ENCODE measurements at regions not wholly inside any gene's neighbourhood (a gene's known extent, or its start where the extent isn't known, plus 50 kb on each side); places are given as distances from the start of the nearest gene placed in this dataset.

DNA sequence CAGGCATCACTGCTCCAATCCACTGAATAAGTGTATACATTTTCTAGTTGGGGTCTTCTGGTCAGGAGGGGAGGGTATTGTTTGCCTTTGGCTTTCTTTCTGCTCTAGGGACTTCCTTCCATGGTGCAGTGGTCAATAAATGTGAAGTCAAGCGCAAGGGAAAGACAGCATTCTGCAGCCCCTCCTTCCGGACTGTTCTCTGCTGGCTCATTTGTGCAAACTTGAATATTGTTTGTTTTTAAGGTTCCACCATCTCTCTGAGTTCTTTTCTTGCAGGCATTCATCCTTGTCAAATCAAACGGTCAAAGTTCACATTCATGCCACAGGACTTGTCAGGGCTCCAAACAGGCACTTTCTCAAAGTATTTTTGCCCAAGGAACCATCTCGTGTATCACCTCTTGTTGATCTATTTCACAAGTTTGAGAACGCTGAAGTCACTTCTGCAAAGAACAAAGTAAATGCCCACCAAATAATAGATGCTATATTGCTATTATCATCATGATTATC lies 205.6 kb upstream of the KAZN start:
- ATAC-seq: no peak
- CTCF ChIA-PET: no interaction called here
- TF ChIP-seq, protein P1, sequence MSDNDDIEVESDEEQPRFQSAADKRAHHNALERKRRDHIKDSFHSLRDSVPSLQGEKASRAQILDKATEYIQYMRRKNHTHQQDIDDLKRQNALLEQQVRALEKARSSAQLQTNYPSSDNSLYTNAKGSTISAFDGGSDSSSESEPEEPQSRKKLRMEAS (IDR thresholded peaks at IDR 0.05): no peak
- TF ChIP-seq NFE2L2 (conservative IDR thresholded peaks at IDR 0.05; ENCODE audit: low read length) (no peak), EHF (CRISPR knock-in tag; IDR thresholded peaks at IDR 0.05) (no peak), RFX5 (IDR thresholded peaks at IDR 0.05) (no peak), PHF8 (IDR thresholded peaks at IDR 0.05; ENCODE audit: borderline replicate concordance, low read depth) (no peak), HEYL (CRISPR knock-in tag; IDR thresholded peaks at IDR 0.05) (no peak), MAFK (IDR thresholded peaks at IDR 0.05; ENCODE audit: partially characterized antibody) (no peak), HDAC2 (IDR thresholded peaks at IDR 0.05) (no peak), JUN (IDR thresholded peaks at IDR 0.05) (no peak), TFCP2L1 (CRISPR knock-in tag; IDR thresholded peaks at IDR 0.05) (no peak), FOSB (CRISPR knock-in tag; IDR thresholded peaks at IDR 0.05) (no peak), RNF2 (IDR thresholded peaks at IDR 0.05; ENCODE audit: borderline replicate concordance, low read depth) (no peak), SMC3 (IDR thresholded peaks at IDR 0.05) (no peak), HOXB13 (CRISPR knock-in tag; IDR thresholded peaks at IDR 0.05; ENCODE audit: low read depth) (no peak), POLR2A (IDR thresholded peaks at IDR 0.05; ENCODE audit: low read length) (no peak)
- TF ChIP-seq, protein P2, sequence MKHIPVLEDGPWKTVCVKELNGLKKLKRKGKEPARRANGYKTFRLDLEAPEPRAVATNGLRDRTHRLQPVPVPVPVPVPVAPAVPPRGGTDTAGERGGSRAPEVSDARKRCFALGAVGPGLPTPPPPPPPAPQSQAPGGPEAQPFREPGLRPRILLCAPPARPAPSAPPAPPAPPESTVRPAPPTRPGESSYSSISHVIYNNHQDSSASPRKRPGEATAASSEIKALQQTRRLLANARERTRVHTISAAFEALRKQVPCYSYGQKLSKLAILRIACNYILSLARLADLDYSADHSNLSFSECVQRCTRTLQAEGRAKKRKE (CRISPR knock-in tag; IDR thresholded peaks at IDR 0.05; ENCODE audit: low read depth): no peak
- TF ChIP-seq, protein P3, sequence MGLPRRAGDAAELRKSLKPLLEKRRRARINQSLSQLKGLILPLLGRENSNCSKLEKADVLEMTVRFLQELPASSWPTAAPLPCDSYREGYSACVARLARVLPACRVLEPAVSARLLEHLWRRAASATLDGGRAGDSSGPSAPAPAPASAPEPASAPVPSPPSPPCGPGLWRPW (IDR thresholded peaks at IDR 0.05): no peak

DNA sequence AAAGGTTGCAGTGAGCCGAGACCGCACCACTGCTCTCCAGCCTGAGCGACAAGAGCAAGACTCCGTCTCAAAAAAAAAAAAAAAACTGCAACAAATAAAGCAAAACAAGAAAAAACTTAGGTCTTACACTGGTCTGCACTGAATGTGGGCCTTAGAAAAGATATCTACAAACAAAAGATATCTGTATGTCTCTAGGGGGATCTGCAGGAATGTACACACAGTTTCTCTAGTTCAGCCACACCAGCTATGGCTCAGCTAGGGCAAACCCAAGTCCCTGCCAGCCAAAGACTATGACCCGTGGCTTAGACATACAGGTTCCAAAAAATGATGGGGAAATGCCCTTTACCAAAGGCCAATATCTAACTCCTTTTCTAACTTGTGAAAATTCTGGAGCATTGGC lies 202.4 kb upstream of the KAZN start:
- no peak overlapping the region for H3K4me2 ChIP-seq
- TF ChIP-seq, protein P4, sequence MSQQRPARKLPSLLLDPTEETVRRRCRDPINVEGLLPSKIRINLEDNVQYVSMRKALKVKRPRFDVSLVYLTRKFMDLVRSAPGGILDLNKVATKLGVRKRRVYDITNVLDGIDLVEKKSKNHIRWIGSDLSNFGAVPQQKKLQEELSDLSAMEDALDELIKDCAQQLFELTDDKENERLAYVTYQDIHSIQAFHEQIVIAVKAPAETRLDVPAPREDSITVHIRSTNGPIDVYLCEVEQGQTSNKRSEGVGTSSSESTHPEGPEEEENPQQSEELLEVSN (IDR thresholded peaks at IDR 0.05; ENCODE audit: borderline replicate concordance, low read depth): no peak
- TF ChIP-seq POLR2AphosphoS2 (conservative IDR thresholded peaks at IDR 0.05; ENCODE audit: low read length): no peak
- TF ChIP-seq CHD2 (IDR thresholded peaks at IDR 0.05; ENCODE audit: low read length, partially characterized antibody): no peak
- TF ChIP-seq, protein P5, sequence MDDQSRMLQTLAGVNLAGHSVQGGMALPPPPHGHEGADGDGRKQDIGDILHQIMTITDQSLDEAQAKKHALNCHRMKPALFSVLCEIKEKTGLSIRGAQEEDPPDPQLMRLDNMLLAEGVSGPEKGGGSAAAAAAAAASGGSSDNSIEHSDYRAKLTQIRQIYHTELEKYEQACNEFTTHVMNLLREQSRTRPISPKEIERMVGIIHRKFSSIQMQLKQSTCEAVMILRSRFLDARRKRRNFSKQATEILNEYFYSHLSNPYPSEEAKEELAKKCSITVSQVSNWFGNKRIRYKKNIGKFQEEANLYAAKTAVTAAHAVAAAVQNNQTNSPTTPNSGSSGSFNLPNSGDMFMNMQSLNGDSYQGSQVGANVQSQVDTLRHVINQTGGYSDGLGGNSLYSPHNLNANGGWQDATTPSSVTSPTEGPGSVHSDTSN (IDR thresholded peaks at IDR 0.05): no peak
- TF ChIP-seq, protein P6, sequence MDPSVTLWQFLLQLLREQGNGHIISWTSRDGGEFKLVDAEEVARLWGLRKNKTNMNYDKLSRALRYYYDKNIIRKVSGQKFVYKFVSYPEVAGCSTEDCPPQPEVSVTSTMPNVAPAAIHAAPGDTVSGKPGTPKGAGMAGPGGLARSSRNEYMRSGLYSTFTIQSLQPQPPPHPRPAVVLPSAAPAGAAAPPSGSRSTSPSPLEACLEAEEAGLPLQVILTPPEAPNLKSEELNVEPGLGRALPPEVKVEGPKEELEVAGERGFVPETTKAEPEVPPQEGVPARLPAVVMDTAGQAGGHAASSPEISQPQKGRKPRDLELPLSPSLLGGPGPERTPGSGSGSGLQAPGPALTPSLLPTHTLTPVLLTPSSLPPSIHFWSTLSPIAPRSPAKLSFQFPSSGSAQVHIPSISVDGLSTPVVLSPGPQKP (IDR thresholded peaks at IDR 0.05; ENCODE audit: low read depth, low read length): no peak
- no peak for TF ChIP-seq TP53 (CRISPR knock-in tag; IDR thresholded peaks at IDR 0.05)
- H3K27ac ChIP-seq: no peak overlapping the region
- DNase-seq (ENCODE audit: low read depth in 1 of 2, low spot score in 1 of 2): no peak
- H3K4me3 ChIP-seq: no peak overlapping the region
- CTCF ChIA-PET: no interaction called here
- 52% methylated on average over 5 of the region's 5 CpGs for WGBS (ENCODE audit: missing lambda C conversion rate)
- no peak for ATAC-seq
- no peak for FAIRE-seq
- POLR2A ChIA-PET: no interaction called here
- no peaks in the 10 kb centered on the region for H3K4me1 ChIP-seq
- no peaks in the 10 kb centered on the region for H3K9me3 ChIP-seq

More for the DNA sequence above, 205.6 kb upstream of the KAZN start:
- FAIRE-seq (no peak), DNase-seq (ENCODE audit: low read depth in 1 of 2, low spot score in 1 of 2) (no peak)
- POLR2A ChIA-PET: no interaction called here
- H3K9me3 ChIP-seq: no peaks in the 10 kb centered on the region
- H3K27ac ChIP-seq: no peak overlapping the region
- no peaks in the 10 kb centered on the region for H3K4me1 ChIP-seq
- H3K4me2 ChIP-seq: no peak overlapping the region
- WGBS (ENCODE audit: missing lambda C conversion rate): 17% methylated on average over 5 of the region's 5 CpGs
- H3K4me3 ChIP-seq: no peak overlapping the region
